NAMALWA (cell line): ENCODE measurements at regions not wholly inside any gene's neighbourhood (a gene's known extent, or its start where the extent isn't known, plus 50 kb on each side); places are given as distances from the start of the nearest gene placed in this dataset.
"Not testable (repeated sequence)": the region's sequence is repeated elsewhere in the genome, so short reads cannot be mapped to it uniquely, and the experiment has no call there.

Experiments
- DNase-seq: peaks from one replicate; pipeline ENCODE4 v3.0.0-alpha.2; 2015; ENCODE audit warnings: low spot score

GRCh38 chr22:22296047-22296446 is 51.5 kb downstream of the VPREB1 start:
- not testable (repeated sequence) for DNase-seq

- DNase-seq, result not testable (repeated sequence)
These were observed 52.7 kb downstream of the VPREB1 start for GRCh38 chr22:22297159-22297793.

GRCh38 chr22:22297794-22298653 is 53.4 kb downstream of the VPREB1 start:
- DNase-seq, result peak; percentile 59

DNA sequence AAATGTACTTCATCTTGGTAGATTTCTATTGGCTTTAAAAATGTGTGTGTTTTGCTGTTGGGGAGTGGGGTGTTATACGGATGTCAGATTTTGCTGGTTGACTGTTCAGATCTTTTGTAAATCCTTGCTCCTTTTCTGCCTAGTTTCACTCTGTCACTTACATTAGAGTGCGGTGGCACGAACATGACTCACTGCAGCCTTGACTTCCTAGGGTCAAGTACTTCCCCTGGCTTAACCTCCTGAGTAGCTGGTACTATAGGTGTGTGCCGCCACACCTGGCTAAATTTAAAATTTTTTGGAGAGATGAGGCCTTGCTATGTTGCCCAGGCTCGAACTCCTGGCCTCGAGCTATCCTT is 54.0 kb downstream of the VPREB1 start:
- DNase-seq, result not testable (repeated sequence)

DNA sequence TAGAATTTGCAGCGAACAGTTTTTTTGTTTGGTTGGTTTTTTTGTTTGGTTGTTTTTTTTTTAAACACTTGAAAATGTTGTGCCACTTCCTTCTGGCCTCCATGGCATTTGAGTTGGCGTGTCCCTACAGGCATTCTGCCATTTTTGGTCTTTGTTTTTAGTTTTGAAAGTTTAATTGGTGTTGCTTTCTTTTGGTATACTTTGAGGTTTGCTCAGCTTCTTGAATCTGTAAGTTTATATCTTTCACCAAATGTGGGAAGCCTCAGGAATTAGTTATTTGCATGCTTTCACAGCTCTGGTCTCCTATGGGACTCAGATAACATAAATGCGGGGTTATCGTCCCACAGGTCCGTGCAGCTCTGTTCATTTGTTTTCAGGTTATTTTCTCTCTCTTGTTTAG is 55.9 kb downstream of the VPREB1 start:
- not testable (repeated sequence) for DNase-seq

DNA sequence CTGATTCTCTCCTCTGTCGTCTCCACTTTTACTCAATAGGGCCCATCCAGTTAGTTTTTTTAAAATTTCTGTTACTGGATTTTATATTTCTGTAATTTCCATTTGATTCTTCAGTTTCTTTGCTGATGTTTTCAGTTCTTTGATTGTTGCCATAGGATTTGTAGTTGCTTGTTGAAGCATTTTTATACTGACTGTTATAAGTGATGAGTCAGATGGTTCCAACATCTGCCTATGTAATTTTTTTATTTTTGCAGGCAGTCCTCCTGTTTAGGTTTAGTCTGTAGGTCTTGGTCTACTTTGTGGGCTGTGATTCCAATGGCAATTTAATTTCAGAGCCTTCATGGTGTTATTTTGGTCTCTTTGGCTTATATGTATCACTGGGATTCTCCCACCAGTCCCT is 56.4 kb downstream of the VPREB1 start:
- DNase-seq, result not testable (repeated sequence)

DNA sequence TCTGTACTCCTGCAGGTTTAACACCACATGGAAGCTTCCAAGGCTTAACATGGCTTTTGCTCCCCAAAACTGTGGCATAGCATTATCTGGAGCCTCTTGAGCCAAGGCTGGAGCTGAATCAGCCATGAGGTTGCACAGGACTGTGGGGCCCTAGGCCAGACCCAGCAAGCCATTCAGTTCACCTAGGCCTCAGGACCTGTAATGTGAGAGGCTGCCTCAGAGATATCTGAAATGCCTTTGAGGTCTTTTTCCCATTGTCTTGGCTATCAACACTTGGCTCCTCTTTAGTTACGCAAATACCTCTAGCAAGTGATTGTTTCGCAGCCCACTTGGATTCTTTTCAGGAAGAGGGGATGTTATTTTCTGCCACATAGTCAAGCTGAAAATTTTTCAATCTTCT is 72.0 kb downstream of the VPREB1 start:
- DNase-seq, result no peak

- peak; percentile 13 for DNase-seq
These were observed 74.3 kb downstream of the VPREB1 start for GRCh38 chr22:22318723-22319465.

DNA sequence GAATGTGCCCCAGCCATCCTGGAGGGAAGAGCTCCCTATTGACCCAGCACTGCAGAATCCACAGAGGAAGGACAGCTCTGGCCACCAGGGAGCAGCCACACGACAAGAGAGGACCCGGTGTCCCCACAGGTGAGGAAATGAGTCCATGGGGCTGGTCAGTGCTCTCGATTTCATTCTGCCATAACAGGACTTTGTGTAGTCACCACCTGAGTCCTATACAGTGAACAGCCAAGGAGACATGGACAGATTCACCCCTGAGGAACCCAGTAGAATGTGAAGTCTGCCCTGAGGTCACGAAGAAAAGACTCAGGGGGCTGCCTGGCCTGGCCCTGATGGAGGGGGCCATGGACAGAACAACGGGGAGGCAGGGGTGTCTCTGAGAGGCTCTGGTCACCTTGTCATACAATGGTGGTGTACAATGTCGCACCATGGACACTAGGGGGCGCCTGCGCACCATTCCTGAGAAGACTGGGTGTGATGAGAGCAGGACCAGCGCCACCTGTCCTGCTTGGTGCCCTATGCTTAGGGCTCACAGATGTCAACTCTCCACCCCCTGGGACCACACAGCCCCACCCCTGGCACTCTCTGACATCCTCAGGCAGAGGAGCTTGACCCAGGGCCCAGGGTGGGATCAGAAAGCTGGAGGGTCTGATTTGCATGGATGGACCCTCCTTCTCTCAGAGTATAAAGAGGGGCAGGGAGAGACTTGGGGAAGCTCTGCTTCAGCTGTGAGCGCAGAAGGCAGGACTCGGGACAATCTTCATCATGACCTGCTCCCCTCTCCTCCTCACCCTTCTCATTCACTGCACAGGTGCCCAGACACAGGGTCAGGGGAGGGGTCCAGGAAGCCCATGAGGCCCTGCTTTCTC is 77.4 kb downstream of the VPREB1 start:
- DNase-seq, result peak; percentile 87

GRCh38 chr22:22322792-22323191 is 78.2 kb downstream of the VPREB1 start:
- DNase-seq, result no peak

GRCh38 chr22:22327723-22328122 is 83.1 kb downstream of the VPREB1 start:
- no peak for DNase-seq

DNA sequence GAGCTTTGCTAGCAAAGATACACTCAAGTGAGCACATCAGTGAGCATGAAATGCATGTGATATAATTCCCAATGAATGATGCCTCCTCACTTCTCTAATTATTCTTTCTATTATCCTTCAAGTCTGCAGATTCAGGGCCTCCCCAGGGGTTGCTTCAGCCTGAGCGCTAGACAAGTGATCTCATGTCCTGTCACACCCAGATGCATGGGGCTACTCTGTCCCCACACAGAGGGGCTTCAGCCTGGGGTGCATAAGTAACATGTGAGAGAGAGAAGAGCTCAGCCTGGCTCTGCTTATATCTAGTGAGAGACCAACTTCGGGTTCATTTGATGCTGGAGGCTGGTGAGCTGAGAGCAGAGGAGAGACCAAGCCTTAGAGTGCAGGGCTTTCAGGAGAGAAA is 85.2 kb downstream of the VPREB1 start:
- no peak for DNase-seq

DNA sequence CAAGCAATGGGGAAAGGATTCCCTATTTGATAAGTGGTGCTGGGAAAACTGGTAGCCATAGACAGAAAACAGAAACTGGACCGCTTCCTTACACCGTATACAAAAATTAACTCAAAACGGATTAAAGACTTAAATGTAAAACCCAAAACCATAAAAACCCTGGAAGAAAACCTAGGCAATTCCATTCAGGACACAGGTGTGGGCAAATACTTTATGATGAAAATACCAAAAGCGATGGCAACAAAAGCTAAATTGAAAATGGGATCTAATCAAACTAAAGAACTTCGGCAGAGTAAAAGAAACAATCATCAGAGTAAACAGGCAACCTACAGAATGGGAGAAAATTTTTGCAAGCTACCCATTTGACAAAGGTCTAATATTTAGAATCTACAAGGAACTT is 91.1 kb downstream of the VPREB1 start:
- not testable (repeated sequence) for DNase-seq

DNA sequence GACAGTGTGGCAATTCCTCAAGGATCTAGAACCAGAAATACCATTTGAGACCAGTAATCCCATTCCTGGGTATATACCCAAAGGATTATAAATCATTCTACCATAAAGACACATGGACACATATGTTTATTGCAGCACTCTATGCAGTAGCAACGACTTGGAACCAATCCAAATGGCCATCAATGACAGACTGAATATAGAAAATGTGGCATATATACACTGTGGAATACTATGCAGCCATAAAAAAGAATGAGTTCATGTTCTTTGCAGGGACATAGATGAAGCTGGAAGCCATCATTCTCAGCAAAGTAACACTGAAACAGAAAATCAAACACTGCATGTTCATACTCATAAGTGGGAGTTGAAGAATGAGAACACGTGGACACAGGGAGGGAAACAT is 91.7 kb downstream of the VPREB1 start:
- not testable (repeated sequence) for DNase-seq

DNA sequence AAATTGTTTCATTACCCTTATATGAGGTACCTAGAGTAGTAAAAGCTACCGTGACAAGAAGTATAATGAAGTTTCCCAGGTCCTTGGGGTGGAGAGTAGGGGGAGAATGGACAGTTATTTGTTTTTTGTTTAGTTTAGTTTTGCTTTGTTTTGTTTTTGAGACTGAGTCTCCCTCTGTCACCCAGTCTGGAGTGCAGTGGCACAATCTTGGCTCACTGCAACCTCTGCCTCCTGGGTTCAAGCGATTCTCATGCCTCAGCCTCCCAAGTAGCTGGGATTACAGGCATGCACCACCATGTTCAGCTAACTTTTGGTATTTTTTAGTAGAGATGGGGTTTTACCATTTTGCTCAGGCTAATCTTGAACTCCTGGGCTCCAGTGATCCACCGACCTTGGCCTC is 94.2 kb downstream of the VPREB1 start:
- DNase-seq, result not testable (repeated sequence)

DNA sequence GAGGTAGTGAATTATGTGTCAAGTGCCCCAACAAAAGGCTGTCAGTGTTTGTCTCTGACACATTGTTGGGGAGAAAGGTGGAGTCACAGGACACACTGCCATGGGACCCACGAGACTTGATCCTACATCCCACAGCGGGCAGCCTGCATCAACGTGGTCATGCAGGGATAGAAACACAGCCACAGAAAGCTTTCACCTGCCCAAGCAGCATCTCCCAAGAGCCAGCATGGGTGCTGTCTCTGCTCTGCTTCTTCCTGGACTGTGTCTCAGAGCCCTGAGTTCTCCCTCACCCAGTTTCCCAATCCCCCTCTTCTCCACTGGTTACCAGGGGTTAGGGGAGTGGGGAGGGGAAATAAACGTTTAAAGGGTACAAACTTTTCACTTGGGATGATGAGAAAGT is 97.2 kb downstream of the VPREB1 start:
- DNase-seq, result no peak

DNA sequence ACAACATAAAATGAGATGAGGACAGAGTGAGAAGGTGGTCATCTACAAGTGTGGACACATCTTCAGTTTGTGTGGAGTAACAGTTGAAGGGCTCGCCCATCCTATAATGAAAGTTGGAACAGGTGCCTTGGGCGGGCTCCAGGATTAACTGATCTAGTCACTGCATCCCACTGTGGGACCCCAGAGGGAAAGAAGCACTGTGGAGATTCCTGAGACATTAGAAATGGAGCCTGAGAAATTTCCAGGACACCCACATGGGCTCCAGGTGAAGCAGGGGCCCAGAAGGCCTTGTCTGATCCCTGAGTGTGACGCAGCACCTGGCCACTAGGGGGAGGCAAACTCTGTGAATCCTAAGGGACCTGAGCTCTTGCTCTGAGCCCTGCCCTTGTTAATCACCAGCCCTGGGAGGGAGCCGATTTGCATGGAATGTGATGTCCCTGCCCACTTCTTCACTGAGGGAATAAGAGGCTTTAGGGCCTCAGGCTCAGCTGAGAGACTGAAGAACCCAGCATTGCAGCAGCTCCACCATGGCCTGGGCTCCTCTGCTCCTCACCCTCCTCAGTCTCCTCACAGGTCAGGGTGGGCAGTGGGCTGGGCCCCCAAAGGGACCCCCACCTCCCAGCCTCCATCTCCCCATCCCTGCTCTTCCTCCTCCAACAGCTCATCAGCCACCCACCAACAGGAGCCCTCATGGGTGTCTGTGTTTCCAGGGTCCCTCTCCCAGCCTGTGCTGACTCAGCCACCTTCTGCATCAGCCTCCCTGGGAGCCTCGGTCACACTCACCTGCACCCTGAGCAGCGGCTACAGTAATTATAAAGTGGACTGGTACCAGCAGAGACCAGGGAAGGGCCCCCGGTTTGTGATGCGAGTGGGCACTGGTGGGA is 98.4 kb downstream of the VPREB1 start:
- DNase-seq, result peak; percentile 57

DNA sequence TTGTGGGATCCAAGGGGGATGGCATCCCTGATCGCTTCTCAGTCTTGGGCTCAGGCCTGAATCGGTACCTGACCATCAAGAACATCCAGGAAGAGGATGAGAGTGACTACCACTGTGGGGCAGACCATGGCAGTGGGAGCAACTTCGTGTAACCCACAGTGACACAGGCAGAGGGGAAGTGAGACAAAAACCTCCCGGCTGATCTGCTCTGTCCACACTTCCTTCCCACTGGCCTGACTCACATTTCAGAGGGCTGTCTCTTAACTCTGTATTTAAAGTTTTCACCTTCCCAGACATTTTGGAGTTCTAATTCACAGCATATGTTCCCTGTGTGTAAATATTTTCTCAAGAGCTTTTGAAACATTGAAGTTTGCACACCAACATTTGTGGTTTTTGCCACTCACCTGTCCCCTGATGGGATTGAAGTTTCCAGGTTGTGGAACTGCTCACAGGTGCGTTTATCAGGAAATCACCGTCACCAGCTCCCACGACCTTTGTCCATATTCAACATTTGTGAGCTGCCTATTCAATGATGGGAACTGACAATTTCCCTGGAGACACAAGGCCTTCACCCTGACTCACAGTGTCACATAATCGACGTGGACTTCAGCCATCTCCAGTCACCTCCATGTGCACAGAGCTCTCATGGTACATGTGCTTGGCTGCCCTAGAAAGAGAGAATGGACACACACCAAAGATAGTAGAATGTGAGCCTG is 99.2 kb downstream of the VPREB1 start:
- no peak for DNase-seq

- DNase-seq, result no peak
These were observed 99.8 kb downstream of the VPREB1 start for GRCh38 chr22:22344430-22344829.

GRCh38 chr22:22345781-22346180 is 101.2 kb downstream of the VPREB1 start:
- no peak for DNase-seq
